Nephron (organoid): ENCODE measurements at regions not wholly inside any gene's neighbourhood (a gene's known extent, or its start where the extent isn't known, plus 50 kb on each side); places are given as distances from the start of the nearest gene placed in this dataset.
"Not testable (repeated sequence)": the region's sequence is repeated elsewhere in the genome, so short reads cannot be mapped to it uniquely, and the experiment has no call there.

Experiments
- H3K27ac Mint-ChIP-seq, 3 experiments: 2 replicates each; pipeline ENCODE4 v1.8.0; 2020; ENCODE audit warnings: mixed read lengths in 3 of 3, mild to moderate bottlenecking in 2 of 3, moderate library complexity in 1 of 3
- H3K27me3 Mint-ChIP-seq: 2 replicates; pipeline ENCODE4 v1.8.0; 2021; ENCODE audit warnings: low read depth, mild to moderate bottlenecking, moderate library complexity, mixed read lengths
- H3K36me3 Mint-ChIP-seq: 2 replicates; pipeline ENCODE4 v1.8.0; 2020; ENCODE audit warnings: low read depth, mixed read lengths
- H3K4me1 Mint-ChIP-seq: 2 replicates; pipeline ENCODE4 v1.8.0; 2020; ENCODE audit warnings: mixed read lengths
- H3K4me3 Mint-ChIP-seq, 3 experiments: 2 replicates each; pipeline ENCODE4 v1.8.0; 2020; ENCODE audit warnings: mild to moderate bottlenecking in 3 of 3, mixed read lengths in 3 of 3, moderate library complexity in 2 of 3
- H3K9me3 Mint-ChIP-seq: 2 replicates; pipeline ENCODE4 v1.8.0; 2020; ENCODE audit warnings: mixed read lengths
- CTCF ChIP-seq, 3 experiments: fragments of 200-600 bp; sonication (generic); IDR thresholded peaks; one replicate each; pipeline ENCODE4 v1.5.0; 2021; ENCODE audit warnings: antibody characterized with exemption in 3 of 3; ENCODE audit not compliant: unreplicated experiment in 3 of 3

GRCh38 chr14:106728611-106729010 lies 1202.2 kb downstream of the TMEM121 start:
- H3K9me3 Mint-ChIP-seq = no peaks in the 10 kb centered on the region
- H3K36me3 Mint-ChIP-seq = no peaks in the 10 kb centered on the region
- H3K27me3 Mint-ChIP-seq = no peaks in the 10 kb centered on the region
- no peak overlapping the region for H3K27ac Mint-ChIP-seq
- TF ChIP-seq CTCF (IDR thresholded peaks at IDR 0.05; ENCODE audit: unreplicated experiment in 3 of 3) = no peak
- no peak overlapping the region for H3K4me3 Mint-ChIP-seq
- H3K4me1 Mint-ChIP-seq = no peaks in the 10 kb centered on the region

DNA sequence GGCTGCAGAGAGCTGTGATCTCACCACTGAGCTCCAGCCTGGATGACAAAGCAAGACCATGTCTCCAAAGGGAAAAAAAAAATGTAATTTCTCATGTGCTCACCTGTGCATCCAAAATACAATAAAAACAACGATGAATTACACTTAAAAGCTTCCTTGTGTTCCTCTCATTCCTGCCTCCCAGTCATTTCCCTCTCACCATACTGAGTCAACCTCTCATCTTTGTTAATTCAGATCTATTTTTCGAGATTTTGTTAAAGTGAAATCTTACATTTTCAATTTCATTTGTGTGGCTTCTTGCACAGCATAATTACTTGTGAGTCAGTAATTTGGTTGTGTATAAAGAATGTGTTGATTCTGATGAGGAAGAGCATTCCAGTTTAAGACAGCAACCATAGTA lies 1203.2 kb downstream of the TMEM121 start:
- H3K27ac Mint-ChIP-seq = no peak overlapping the region
- no peaks in the 10 kb centered on the region for H3K36me3 Mint-ChIP-seq
- H3K4me1 Mint-ChIP-seq = no peaks in the 10 kb centered on the region
- no peak for TF ChIP-seq CTCF (IDR thresholded peaks at IDR 0.05; ENCODE audit: unreplicated experiment in 3 of 3)
- H3K9me3 Mint-ChIP-seq = no peaks in the 10 kb centered on the region
- H3K27me3 Mint-ChIP-seq = no peaks in the 10 kb centered on the region
- no peak overlapping the region for H3K4me3 Mint-ChIP-seq

GRCh38 chr14:106733771-106734170 lies 1207.4 kb downstream of the TMEM121 start:
- H3K27me3 Mint-ChIP-seq = no peaks in the 10 kb centered on the region
- H3K36me3 Mint-ChIP-seq = no peaks in the 10 kb centered on the region
- no peaks in the 10 kb centered on the region for H3K4me1 Mint-ChIP-seq
- H3K9me3 Mint-ChIP-seq = no peaks in the 10 kb centered on the region
- TF ChIP-seq CTCF (IDR thresholded peaks at IDR 0.05; ENCODE audit: unreplicated experiment in 3 of 3) = no peak
- H3K4me3 Mint-ChIP-seq = no peak overlapping the region
- H3K27ac Mint-ChIP-seq = no peak overlapping the region

- Mint-ChIP-seq H3K27me3 (no peaks in the 10 kb centered on the region), H3K4me3 (no peak overlapping the region)
Observed at GRCh38 chr14:106737021-106737420, 1210.6 kb downstream of the TMEM121 start.

DNA sequence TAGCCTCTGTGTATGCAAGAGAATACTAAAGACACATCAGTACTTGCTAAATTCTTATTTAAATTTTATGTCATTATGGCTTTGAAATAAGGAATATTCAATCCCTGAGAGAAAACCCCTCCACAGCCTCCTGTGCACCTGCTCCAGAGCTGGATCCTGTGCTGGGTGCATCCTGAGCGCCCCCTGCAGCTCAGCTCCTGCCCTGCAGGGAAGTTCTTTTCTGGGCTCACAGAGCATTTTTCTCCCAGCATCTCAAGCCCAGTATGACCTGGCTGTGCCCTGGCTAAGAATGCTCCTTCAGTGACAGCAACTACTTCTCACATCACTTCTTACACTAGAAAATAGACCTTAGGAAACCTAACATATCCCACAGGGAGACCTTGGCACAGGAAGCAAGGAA lies 1211.7 kb downstream of the TMEM121 start:
- Mint-ChIP-seq H3K27me3 (no peaks in the 10 kb centered on the region), H3K9me3 (no peaks in the 10 kb centered on the region), H3K4me3 (no peak overlapping the region), H3K4me1 (no peaks in the 10 kb centered on the region), H3K36me3 (no peaks in the 10 kb centered on the region), H3K27ac (no peak overlapping the region)
- no peak for TF ChIP-seq CTCF (IDR thresholded peaks at IDR 0.05; ENCODE audit: unreplicated experiment in 3 of 3)

More at GRCh38 chr14:106737021-106737420, 1210.6 kb downstream of the TMEM121 start:
- H3K27ac Mint-ChIP-seq = no peak overlapping the region
- no peaks in the 10 kb centered on the region for H3K36me3 Mint-ChIP-seq
- no peaks in the 10 kb centered on the region for H3K4me1 Mint-ChIP-seq
- H3K9me3 Mint-ChIP-seq = no peaks in the 10 kb centered on the region
- no peak for TF ChIP-seq CTCF (IDR thresholded peaks at IDR 0.05; ENCODE audit: unreplicated experiment in 3 of 3)

GRCh38 chr14:106738598-106739258 lies 1212.3 kb downstream of the TMEM121 start:
- H3K27ac Mint-ChIP-seq, H3K4me3 Mint-ChIP-seq, H3K9me3 Mint-ChIP-seq, H3K27me3 Mint-ChIP-seq, H3K4me1 Mint-ChIP-seq, H3K36me3 Mint-ChIP-seq: not testable (repeated sequence)

- not testable (repeated sequence) for H3K36me3 Mint-ChIP-seq
Observed at GRCh38 chr14:106741086-106741827, 1214.9 kb downstream of the TMEM121 start.

GRCh38 chr14:106745016-106745767 lies 1218.8 kb downstream of the TMEM121 start:
- H3K27me3 Mint-ChIP-seq, H3K9me3 Mint-ChIP-seq, H3K4me3 Mint-ChIP-seq, H3K36me3 Mint-ChIP-seq, H3K27ac Mint-ChIP-seq, H3K4me1 Mint-ChIP-seq: not testable (repeated sequence)

More at GRCh38 chr14:106741086-106741827, 1214.9 kb downstream of the TMEM121 start:
- not testable (repeated sequence) for H3K4me3 Mint-ChIP-seq, H3K4me1 Mint-ChIP-seq, H3K9me3 Mint-ChIP-seq, H3K27ac Mint-ChIP-seq, H3K27me3 Mint-ChIP-seq

GRCh38 chr14:106750089-106750488 lies 1223.7 kb downstream of the TMEM121 start:
- not testable (repeated sequence) for H3K4me1 Mint-ChIP-seq, H3K27me3 Mint-ChIP-seq, H3K36me3 Mint-ChIP-seq, H3K27ac Mint-ChIP-seq, H3K4me3 Mint-ChIP-seq, H3K9me3 Mint-ChIP-seq
